Activated CD8-positive, alpha-beta T cell treated with anti-CD3 and anti-CD28 coated beads, Interleukin-2, amount 10 ng/mL, durations not matched to agents 7 days and 5 days (primary cell): ENCODE measurements at regions not wholly inside any gene's neighbourhood (a gene's known extent, or its start where the extent isn't known, plus 50 kb on each side); places are given as distances from the start of the nearest gene placed in this dataset.

Experiments used
- ATAC-seq: fragments of 150-1000 bp; cut with Tn5 transposase; one replicate; pipeline ENCODE4 v1.10.0; 2021; ENCODE audit warnings: moderate library complexity
- CTCF ChIA-PET: fragments of 350-600 bp; sonication (Branson Sonifier 250); formaldehyde crosslinking; loops from one replicate; lab custom pipeline; 2021; ENCODE audit warnings: antibody characterized with exemption; lab: Charles Lee
- POLR2A ChIA-PET: fragments of 350-600 bp; sonication (Branson Sonifier 250); formaldehyde crosslinking; loops from one replicate; lab custom pipeline; 2021; ENCODE audit warnings: antibody characterized with exemption; lab: Charles Lee
- DNase-seq: peaks from one replicate; pipeline ENCODE4 v3.0.0-alpha.2; 2020
- H3K27ac Mint-ChIP-seq: one replicate; pipeline ENCODE4 v1.8.0; 2021; ENCODE audit warnings: mild to moderate bottlenecking, mixed read lengths
- H3K27me3 Mint-ChIP-seq: one replicate; pipeline ENCODE4 v1.8.0; 2021; ENCODE audit warnings: low read depth, mixed read lengths
- H3K36me3 Mint-ChIP-seq: one replicate; pipeline ENCODE4 v1.8.0; 2021; ENCODE audit warnings: low read depth, mixed read lengths
- H3K4me1 Mint-ChIP-seq: one replicate; pipeline ENCODE4 v1.8.0; 2021; ENCODE audit warnings: low read depth, mixed read lengths
- H3K4me3 Mint-ChIP-seq: one replicate; pipeline ENCODE4 v1.8.0; 2021; ENCODE audit warnings: mild to moderate bottlenecking, mixed read lengths
- H3K9me3 Mint-ChIP-seq: one replicate; pipeline ENCODE4 v1.8.0; 2022; ENCODE audit warnings: mixed read lengths; ENCODE audit not compliant: insufficient read depth

GRCh38 chr9:19965336-19965735 is 176.5 kb upstream of the SLC24A2 start:
- Mint-ChIP-seq H3K4me1 (peaks cover 13% of the 10 kb centered on the region), H3K36me3 (peaks cover 3% of the 10 kb centered on the region), H3K27ac (no peak overlapping the region), H3K4me3 (no peak overlapping the region), H3K27me3 (peaks cover 4% of the 10 kb centered on the region), H3K9me3 (no peaks in the 10 kb centered on the region)
- CTCF ChIA-PET = no interaction called here
- DNase-seq (no peak), ATAC-seq (no peak)
- POLR2A ChIA-PET = no interaction called here

GRCh38 chr9:19947996-19948395 is 159.2 kb upstream of the SLC24A2 start:
- POLR2A ChIA-PET = no interaction called here
- Mint-ChIP-seq H3K36me3 (peaks cover 15% of the 10 kb centered on the region), H3K4me1 (peaks cover 31% of the 10 kb centered on the region), H3K27ac (peak overlapping the region; percentile 28), H3K4me3 (no peak overlapping the region), H3K9me3 (peaks cover 11% of the 10 kb centered on the region), H3K27me3 (peaks cover 11% of the 10 kb centered on the region)
- no peak for ATAC-seq
- CTCF ChIA-PET = interaction anchor here (1.9 kb wide), 1 partner anchor 95 kb away, joined by 6 read pairs; no protein-coding TSS in a partner anchor
- no peak for DNase-seq

GRCh38 chr9:19946441-19947109 is 157.7 kb upstream of the SLC24A2 start:
- Mint-ChIP-seq H3K36me3 (peaks cover 12% of the 10 kb centered on the region), H3K9me3 (peaks cover 10% of the 10 kb centered on the region), H3K27ac (peak overlapping the region; percentile 81), H3K4me1 (peaks cover 31% of the 10 kb centered on the region), H3K27me3 (peaks cover 19% of the 10 kb centered on the region), H3K4me3 (no peak overlapping the region)
- CTCF ChIA-PET = interaction anchor here (0.6 to 2.1 kb wide), 46 partner anchors 9 to 1164 kb away, joined by 3 to 17 read pairs (median 3); partner anchors contain the start of gene MLLT3
- peak; percentile 64 for DNase-seq
- ATAC-seq = peak; percentile 79
- POLR2A ChIA-PET = no interaction called here

GRCh38 chr9:19941874-19942273 is 153.0 kb upstream of the SLC24A2 start:
- no peak overlapping the region for H3K27ac Mint-ChIP-seq
- no peaks in the 10 kb centered on the region for H3K36me3 Mint-ChIP-seq
- peaks cover 19% of the 10 kb centered on the region for H3K27me3 Mint-ChIP-seq
- ChIA-PET POLR2A (no interaction called here), CTCF (no interaction called here)
- H3K4me3 Mint-ChIP-seq = no peak overlapping the region
- ATAC-seq = no peak
- DNase-seq = no peak
- H3K9me3 Mint-ChIP-seq = no peaks in the 10 kb centered on the region
- peaks cover 15% of the 10 kb centered on the region for H3K4me1 Mint-ChIP-seq

DNA sequence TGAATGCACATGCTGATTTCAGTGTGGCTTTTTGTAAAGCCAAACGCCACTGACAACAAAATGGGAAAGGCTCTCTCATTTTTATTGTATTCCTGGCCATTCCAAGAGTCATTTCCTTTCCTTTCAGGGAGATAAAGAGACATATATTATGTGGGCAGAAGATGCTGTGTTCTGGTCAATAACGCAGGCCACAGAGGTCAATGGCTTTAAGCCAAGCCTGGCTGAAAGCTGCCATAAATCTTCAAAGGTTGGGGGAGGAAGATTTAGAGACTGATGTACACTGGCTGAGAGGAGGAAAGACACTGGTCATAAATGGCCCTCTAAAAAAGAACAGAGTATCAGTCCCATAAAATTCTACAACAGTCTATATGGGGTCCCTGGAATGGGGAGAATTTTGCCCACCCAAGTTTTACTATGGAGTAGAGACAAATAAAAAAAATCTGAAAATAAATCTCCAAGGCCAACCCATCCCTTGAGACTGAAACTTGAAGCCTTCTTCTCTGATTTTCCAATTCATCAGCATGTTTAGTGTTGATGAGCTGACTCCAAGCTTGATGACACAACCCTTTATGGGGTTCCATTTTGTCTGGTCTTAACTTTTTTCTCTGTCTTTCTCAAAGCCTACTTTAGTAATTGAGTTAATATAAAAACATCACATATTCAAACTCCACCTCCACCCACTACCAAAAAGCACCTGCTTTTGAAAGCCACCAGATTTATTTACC is 152.1 kb upstream of the SLC24A2 start:
- H3K9me3 Mint-ChIP-seq = no peaks in the 10 kb centered on the region
- ChIA-PET POLR2A (no interaction called here), CTCF (no interaction called here)
- DNase-seq (no peak), ATAC-seq (no peak)
- H3K27me3 Mint-ChIP-seq = peaks cover 19% of the 10 kb centered on the region
- H3K36me3 Mint-ChIP-seq = no peaks in the 10 kb centered on the region
- peaks cover 6% of the 10 kb centered on the region for H3K4me1 Mint-ChIP-seq
- H3K27ac Mint-ChIP-seq = no peak overlapping the region
- H3K4me3 Mint-ChIP-seq = no peak overlapping the region

GRCh38 chr9:19939734-19940278 is 151.0 kb upstream of the SLC24A2 start:
- Mint-ChIP-seq H3K27ac (no peak overlapping the region), H3K36me3 (no peaks in the 10 kb centered on the region), H3K4me3 (no peak overlapping the region), H3K4me1 (peaks cover 7% of the 10 kb centered on the region), H3K9me3 (no peaks in the 10 kb centered on the region), H3K27me3 (peaks cover 16% of the 10 kb centered on the region)
- DNase-seq (no peak), ATAC-seq (no peak)
- POLR2A ChIA-PET = no interaction called here
- CTCF ChIA-PET = no interaction called here

- H3K27ac Mint-ChIP-seq = no peak overlapping the region
- CTCF ChIA-PET = no interaction called here
- ATAC-seq (no peak), DNase-seq (no peak)
- peaks cover 12% of the 10 kb centered on the region for H3K27me3 Mint-ChIP-seq
- H3K9me3 Mint-ChIP-seq = no peaks in the 10 kb centered on the region
- H3K36me3 Mint-ChIP-seq = peaks cover under 1% of the 10 kb centered on the region
- H3K4me1 Mint-ChIP-seq = peaks cover 12% of the 10 kb centered on the region
- POLR2A ChIA-PET = no interaction called here
- no peak overlapping the region for H3K4me3 Mint-ChIP-seq
These were observed 150.3 kb upstream of the SLC24A2 start for GRCh38 chr9:19938990-19939733.

GRCh38 chr9:19937121-19937520 is 148.3 kb upstream of the SLC24A2 start:
- ATAC-seq (no peak), DNase-seq (no peak)
- Mint-ChIP-seq H3K27me3 (peaks cover 6% of the 10 kb centered on the region), H3K36me3 (peaks cover 2% of the 10 kb centered on the region), H3K4me1 (peaks cover 21% of the 10 kb centered on the region), H3K4me3 (no peak overlapping the region), H3K27ac (no peak overlapping the region), H3K9me3 (no peaks in the 10 kb centered on the region)
- ChIA-PET POLR2A (no interaction called here), CTCF (interaction anchor here (1.5 kb wide), 1 partner anchor 10 kb away, joined by 7 read pairs; no protein-coding TSS in a partner anchor)

DNA sequence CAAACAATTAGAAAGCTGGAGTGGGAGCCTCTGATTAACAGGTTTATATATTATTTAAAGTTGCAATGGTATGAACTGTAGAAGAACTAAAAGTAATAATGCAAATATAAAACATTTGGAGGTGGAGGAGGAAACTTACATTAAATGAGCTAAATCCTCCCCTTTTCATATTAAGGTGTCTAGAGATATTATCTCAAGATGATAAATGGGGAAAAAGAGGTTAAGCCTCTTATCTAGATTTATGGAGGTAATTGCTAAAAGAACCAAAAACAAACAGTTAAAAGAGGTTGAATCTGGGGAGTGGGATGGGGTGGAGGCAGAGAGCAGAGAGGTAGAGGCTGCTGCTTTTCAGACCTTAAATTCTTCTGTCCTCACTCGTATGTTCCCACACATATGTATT is 147.8 kb upstream of the SLC24A2 start:
- peaks cover 5% of the 10 kb centered on the region for H3K27me3 Mint-ChIP-seq
- H3K9me3 Mint-ChIP-seq = no peaks in the 10 kb centered on the region
- POLR2A ChIA-PET = no interaction called here
- H3K27ac Mint-ChIP-seq = no peak overlapping the region
- H3K36me3 Mint-ChIP-seq = peaks cover 2% of the 10 kb centered on the region
- DNase-seq (no peak), ATAC-seq (no peak)
- no peak overlapping the region for H3K4me3 Mint-ChIP-seq
- H3K4me1 Mint-ChIP-seq = peaks cover 21% of the 10 kb centered on the region
- CTCF ChIA-PET = interaction anchor here (1.5 kb wide), 2 partner anchors 10 to 1173 kb away, joined by 3 to 7 read pairs; no protein-coding TSS in a partner anchor

DNA sequence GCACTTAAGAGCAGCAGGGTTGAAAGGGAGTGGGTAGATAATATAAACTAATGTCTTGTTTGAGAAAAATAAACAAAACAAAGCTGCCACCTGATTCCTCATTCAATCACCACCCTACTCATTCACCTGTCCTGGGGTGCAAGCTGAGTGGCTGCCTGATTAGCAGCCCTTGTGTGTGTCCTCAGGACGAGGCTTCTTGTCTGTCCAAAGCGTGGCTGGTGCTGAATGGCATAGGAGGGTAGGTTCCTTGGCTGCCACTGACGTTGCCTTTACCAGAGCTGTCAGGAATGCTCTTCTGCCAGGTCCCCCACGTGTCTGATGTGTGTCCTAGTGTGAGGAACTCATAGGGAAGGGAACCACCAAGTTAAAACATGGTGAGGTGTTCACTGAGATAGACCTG is 146.6 kb upstream of the SLC24A2 start:
- no peak overlapping the region for H3K4me3 Mint-ChIP-seq
- ChIA-PET CTCF (interaction anchor here (0.7 to 1.7 kb wide), 3 partner anchors 11 to 1174 kb away, joined by 3 to 7 read pairs (median 5); no protein-coding TSS in a partner anchor), POLR2A (interaction anchor here (0.6 kb wide), 1 partner anchor 1066 kb away, joined by 4 read pairs; no protein-coding TSS in a partner anchor)
- H3K9me3 Mint-ChIP-seq = no peaks in the 10 kb centered on the region
- H3K27me3 Mint-ChIP-seq = peaks cover 5% of the 10 kb centered on the region
- no peak overlapping the region for H3K27ac Mint-ChIP-seq
- peaks cover 21% of the 10 kb centered on the region for H3K4me1 Mint-ChIP-seq
- peaks cover 2% of the 10 kb centered on the region for H3K36me3 Mint-ChIP-seq
- ATAC-seq (no peak), DNase-seq (no peak)

GRCh38 chr9:19934301-19934871 is 145.5 kb upstream of the SLC24A2 start:
- Mint-ChIP-seq H3K36me3 (peaks cover 2% of the 10 kb centered on the region), H3K4me3 (peak overlapping the region; percentile 68), H3K9me3 (no peaks in the 10 kb centered on the region), H3K4me1 (peaks cover 21% of the 10 kb centered on the region), H3K27ac (peak overlapping the region; percentile 64), H3K27me3 (peaks cover 5% of the 10 kb centered on the region)
- no peak for ATAC-seq
- CTCF ChIA-PET = interaction anchor here (0.7 to 1.7 kb wide), 2 partner anchors 12 to 1007 kb away, joined by 3 to 7 read pairs; no protein-coding TSS in a partner anchor
- DNase-seq = no peak
- POLR2A ChIA-PET = no interaction called here
